Large intestine (tissue), 3 donors: ENCODE measurements at regions not wholly inside any gene's neighbourhood (a gene's known extent, or its start where the extent isn't known, plus 50 kb on each side); places are given as distances from the start of the nearest gene placed in this dataset.

Experiments used
- DNase-seq, 2 donors: peaks; one replicate each; pipeline versions ENCODE4 v3.0.0 to v3.0.0-alpha.2; 2013
- H3K27ac ChIP-seq: one replicate; pipeline ENCODE4 v1.5.1; 2013; ENCODE audit warnings: low read length
- H3K27me3 ChIP-seq: 2 replicates; pipeline ENCODE4 v1.6.1; 2013; ENCODE audit warnings: low read length; ENCODE audit not compliant: control insufficient read depth, insufficient read depth
- H3K36me3 ChIP-seq: 2 replicates; pipeline ENCODE4 v1.6.1; 2013; ENCODE audit warnings: low read length; ENCODE audit not compliant: control insufficient read depth, insufficient read depth
- H3K4me1 ChIP-seq: one replicate; pipeline ENCODE4 v1.6.1; 2013; ENCODE audit warnings: low read length; ENCODE audit not compliant: control insufficient read depth, insufficient read depth
- H3K4me3 ChIP-seq: one replicate; pipeline ENCODE4 v1.5.1; 2013; ENCODE audit warnings: low read length
- H3K9me3 ChIP-seq: one replicate; pipeline ENCODE4 v1.6.1; 2013; ENCODE audit warnings: mild to moderate bottlenecking, low read depth, low read length, moderate library complexity; ENCODE audit not compliant: control insufficient read depth
- WGBS: methylation state at CpG from one replicate; pipeline ENCODE4 v1.1.5; 2013; ENCODE audit warnings: low lambda C conversion rate; ENCODE audit not compliant: insufficient coverage; 5-methylcytosine and 5-hydroxymethylcytosine counted together

DNA sequence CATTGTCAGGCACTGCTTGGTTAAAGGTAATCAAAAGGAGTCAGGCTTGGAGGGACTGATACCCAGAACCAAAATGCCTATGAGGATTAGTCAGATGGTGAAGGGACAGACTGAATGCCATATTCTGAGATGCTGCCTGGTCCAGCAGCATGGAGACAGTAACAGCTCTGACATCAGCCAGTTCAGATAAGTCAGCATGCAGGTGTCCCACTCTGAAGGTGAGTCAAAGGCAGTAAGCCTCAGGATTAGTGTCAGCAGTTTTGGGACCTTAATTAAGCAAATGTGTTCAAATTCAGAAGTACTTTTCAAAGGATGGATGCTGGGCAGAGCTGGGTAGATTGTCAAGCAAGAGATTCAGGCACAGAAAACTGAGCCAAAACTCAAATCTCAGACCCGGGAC, 198.4 kb downstream of the RPS12 start:
- Histone ChIP-seq H3K36me3 (no peaks in the 10 kb centered on the region), H3K27me3 (no peaks in the 10 kb centered on the region), H3K9me3 (no peaks in the 10 kb centered on the region), H3K27ac (no peak overlapping the region), H3K4me1 (no peaks in the 10 kb centered on the region), H3K4me3 (no peak overlapping the region)
- WGBS = no CpG with 5 or more reads among the region's 1 CpG
- no peak for DNase-seq

DNA sequence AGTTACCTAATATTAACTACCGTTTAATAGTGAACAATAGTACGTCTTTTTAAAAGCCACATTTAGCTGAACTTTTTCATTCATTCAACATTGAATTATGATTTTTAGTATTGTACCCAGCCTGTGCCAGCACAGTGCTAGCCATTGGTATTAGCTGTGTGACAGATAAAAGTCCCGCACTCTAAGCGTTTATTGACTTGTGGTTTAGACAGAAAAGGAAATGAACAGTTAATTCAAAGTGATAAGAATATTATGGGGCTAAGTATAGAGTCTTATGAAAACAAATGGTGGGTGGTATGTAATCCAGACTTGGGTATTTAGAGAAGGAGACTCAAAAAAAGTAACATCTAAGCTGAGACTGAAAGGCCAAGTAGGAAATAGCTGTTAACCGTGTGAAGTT, 202.3 kb downstream of the RPS12 start:
- H3K27me3 ChIP-seq = no peaks in the 10 kb centered on the region
- DNase-seq = no peak
- no peaks in the 10 kb centered on the region for H3K4me1 ChIP-seq
- H3K36me3 ChIP-seq = no peaks in the 10 kb centered on the region
- no peak overlapping the region for H3K27ac ChIP-seq
- 71% methylated on average over 4 of the region's 5 CpGs for WGBS
- H3K9me3 ChIP-seq = no peaks in the 10 kb centered on the region
- no peak overlapping the region for H3K4me3 ChIP-seq

DNA sequence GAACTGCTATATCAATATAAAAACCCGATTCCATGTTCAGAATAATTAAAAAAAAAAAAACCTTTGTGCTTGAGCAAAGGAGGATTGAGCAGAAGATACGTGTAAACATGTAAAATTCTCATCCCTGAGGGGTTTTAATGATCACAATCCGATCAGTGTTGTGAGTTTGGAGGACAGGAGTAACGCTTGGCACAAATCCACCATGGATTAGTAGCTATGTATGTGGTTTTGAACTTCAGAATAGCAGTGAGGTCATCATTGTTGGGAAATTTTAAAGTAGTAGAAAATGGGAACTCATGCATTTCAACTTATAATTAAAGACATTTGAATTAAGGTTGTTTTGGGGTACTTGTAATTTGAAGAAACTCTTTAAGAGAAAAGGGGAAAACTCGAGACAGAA, 203.2 kb downstream of the RPS12 start:
- no peak overlapping the region for H3K4me3 ChIP-seq
- H3K27me3 ChIP-seq = no peaks in the 10 kb centered on the region
- no peak overlapping the region for H3K27ac ChIP-seq
- no peak for DNase-seq
- no peaks in the 10 kb centered on the region for H3K4me1 ChIP-seq
- WGBS = 88% methylated on average over 3 of the region's 5 CpGs
- H3K9me3 ChIP-seq = no peaks in the 10 kb centered on the region
- H3K36me3 ChIP-seq = no peaks in the 10 kb centered on the region

DNA sequence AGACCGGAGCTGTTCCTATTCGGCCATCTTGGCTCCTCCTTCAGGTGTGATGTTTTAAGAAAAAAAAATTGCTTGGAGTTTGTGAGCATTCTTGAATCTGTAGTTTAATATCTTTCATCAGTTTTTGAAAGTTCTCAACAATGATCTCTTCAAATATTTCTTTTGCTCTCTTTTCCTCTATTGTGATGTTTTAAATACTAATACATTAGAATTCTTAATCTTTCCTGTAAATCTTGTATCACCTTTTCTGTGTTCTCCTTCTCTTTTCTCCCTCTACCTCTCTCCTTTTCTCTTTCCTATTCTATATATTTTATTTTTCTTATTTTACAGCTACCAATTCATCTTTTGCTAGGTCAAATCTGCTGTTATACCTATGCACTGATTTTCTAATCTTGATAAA, 212.3 kb downstream of the RPS12 start:
- no CpG with 5 or more reads among the region's 2 CpGs for WGBS
- Histone ChIP-seq H3K27ac (no peak overlapping the region), H3K9me3 (no peaks in the 10 kb centered on the region), H3K36me3 (no peaks in the 10 kb centered on the region), H3K4me1 (no peaks in the 10 kb centered on the region), H3K27me3 (no peaks in the 10 kb centered on the region), H3K4me3 (no peak overlapping the region)
- DNase-seq = no peak

DNA sequence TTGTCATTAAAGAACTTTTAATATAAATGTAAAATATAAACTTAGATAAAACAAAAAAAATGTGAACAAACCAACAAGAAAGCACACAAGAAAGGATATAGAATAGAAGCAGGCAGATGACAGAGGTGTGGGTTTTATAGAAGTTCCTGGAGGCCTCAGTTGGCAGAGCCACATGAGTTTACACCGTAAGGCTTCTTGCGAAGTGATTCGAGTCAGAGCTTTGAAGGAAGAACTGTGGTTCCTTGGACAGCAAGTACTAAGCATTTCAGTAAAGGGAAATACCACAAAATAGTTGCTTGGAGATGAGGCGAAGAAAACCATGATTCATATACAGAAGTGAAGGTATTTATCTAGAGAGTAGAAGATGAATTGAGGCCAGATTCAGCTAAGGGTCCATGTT, 207.9 kb upstream of the EYA4 start:
- DNase-seq = no peak
- Histone ChIP-seq H3K4me3 (no peak overlapping the region), H3K9me3 (no peaks in the 10 kb centered on the region), H3K27ac (no peak overlapping the region), H3K27me3 (no peaks in the 10 kb centered on the region), H3K36me3 (no peaks in the 10 kb centered on the region), H3K4me1 (no peaks in the 10 kb centered on the region)
- 89% methylated on average over 1 of the region's 4 CpGs for WGBS

DNA sequence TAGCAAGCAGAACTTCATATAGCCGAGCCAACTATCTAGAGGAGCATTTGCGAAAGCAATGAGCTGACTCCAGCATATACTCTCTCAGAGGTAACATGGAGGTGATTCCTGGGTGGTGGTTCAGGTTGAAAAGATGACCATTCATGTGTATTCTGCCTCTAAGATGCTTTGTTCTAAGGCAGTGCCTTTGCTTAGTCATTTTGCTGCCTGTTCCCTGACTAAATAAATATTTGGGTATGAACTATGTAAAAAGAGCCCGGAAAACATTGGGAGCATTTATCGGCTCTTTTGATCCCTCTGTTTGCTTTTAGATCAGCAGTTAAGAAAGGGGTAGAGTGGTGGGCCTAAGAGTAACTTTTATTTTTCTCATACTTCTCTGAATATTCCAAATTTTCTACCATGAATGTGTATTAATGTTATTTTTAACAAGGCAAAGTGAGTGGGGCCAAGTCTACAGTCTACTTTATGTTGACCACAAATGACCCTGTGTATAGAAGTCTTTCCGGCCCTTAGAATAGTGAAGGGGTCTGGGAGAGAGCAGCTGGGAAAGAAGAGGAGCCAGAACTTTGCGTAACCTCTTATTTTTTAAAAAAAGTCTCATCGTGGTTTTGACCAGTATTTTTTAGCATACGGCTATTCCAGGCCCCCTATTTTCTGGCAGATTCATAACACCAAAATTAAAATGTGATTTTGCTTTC, 206.5 kb upstream of the EYA4 start:
- Histone ChIP-seq H3K27me3 (no peaks in the 10 kb centered on the region), H3K9me3 (no peaks in the 10 kb centered on the region), H3K4me3 (no peak overlapping the region), H3K36me3 (no peaks in the 10 kb centered on the region), H3K4me1 (no peaks in the 10 kb centered on the region), H3K27ac (no peak overlapping the region)
- WGBS = 49% methylated on average over 3 of the region's 8 CpGs
- DNase-seq = no peak

DNA sequence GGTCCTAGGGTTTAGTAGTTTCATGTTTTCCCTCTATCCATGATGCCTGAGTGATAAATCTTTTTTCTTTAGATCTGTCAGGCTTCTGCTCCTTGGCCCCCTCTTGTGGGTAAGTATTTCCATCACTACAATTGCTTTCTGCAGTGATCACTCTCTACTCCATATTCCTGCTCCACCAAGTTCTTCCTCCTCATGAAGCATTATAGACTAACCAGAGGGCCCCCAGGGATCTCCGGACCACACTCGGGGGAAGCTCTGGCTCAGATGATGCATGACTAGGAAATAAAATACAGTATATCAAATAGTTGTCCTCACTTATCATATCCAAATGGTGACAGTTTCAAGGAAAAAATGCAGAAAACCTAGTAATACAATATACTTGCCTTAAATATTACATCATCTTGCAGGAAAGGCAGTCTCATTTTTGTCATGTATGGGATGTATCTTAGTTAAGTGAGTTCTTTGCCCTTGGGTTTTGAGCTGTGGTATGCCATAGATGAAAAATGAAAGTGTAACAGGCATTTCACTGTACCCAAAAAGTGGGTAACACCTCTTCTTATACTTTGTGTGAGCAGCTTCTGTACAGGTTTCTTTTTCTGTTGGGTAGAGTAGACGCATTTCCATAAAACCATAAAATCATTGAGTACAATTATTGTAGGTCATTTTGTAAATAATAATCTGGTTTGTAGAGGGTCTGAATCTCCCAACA, 200.9 kb upstream of the EYA4 start:
- DNase-seq = no peak
- no peaks in the 10 kb centered on the region for H3K36me3 ChIP-seq
- no peaks in the 10 kb centered on the region for H3K4me1 ChIP-seq
- H3K27me3 ChIP-seq = no peaks in the 10 kb centered on the region
- H3K4me3 ChIP-seq = no peak overlapping the region
- WGBS = 71% methylated on average over 1 of the region's 3 CpGs
- no peak overlapping the region for H3K27ac ChIP-seq
- no peaks in the 10 kb centered on the region for H3K9me3 ChIP-seq

DNA sequence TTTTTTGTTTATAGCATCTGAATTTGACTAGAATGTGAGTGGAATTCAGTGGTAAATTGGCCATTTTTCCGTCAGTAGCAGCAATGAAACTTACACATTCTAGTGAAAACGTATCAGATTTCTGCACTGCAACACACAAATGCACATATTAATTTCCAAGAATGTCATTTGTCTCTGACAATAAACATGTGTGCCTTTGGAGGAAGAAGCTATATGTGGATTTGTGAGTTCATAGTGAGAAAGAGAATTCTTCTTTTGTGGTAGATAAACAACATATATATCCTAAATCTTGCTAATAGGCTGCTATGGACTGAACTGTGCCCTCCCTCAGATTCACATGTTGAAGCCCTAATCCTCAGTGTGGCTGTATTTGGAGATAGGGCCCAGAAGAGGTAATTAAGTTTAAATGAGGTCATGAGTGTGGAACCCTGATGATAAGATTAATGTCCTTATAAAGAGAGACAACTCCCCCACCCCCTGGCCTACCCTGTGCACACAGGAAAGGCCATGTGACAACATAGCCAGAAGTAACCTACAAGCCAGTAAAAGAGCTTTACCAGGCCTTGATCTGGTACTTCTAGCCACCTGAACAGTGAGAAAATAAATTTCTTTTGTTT, 200.2 kb upstream of the EYA4 start:
- Histone ChIP-seq H3K4me1 (no peaks in the 10 kb centered on the region), H3K4me3 (no peak overlapping the region), H3K27me3 (no peaks in the 10 kb centered on the region), H3K36me3 (no peaks in the 10 kb centered on the region), H3K27ac (no peak overlapping the region), H3K9me3 (no peaks in the 10 kb centered on the region)
- no CpG with 5 or more reads among the region's 2 CpGs for WGBS
- DNase-seq = no peak

DNA sequence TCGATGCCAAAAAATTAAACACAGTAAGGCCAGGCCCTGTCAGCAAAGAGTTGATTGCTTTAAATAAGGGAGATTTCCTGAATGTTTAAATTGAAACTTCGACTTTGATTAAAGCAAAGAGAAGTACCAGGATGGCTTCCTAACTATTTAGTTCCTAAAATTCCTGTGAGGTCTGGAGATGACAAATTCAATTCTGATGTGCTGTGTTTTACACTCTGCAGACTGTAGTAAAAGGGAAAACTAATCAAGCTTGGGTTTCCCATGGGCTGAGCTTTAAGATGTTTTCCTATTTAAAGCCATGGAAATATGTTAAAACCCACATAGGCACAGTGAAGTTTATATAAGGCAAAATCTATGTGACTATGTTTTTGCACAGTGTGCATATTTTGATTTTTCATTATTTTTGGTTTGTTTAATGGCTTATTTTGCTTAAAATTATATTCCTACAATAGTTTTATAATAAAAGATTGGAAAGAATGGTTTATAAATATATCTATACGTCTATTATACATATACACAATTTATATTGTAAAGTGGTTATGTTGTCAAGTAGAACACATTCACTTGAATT, 198.5 kb upstream of the EYA4 start:
- Histone ChIP-seq H3K27ac (no peak overlapping the region), H3K36me3 (no peaks in the 10 kb centered on the region), H3K4me1 (no peaks in the 10 kb centered on the region), H3K27me3 (no peaks in the 10 kb centered on the region), H3K4me3 (no peak overlapping the region), H3K9me3 (no peaks in the 10 kb centered on the region)
- DNase-seq = no peak
- 100% methylated on average over 1 of the region's 3 CpGs for WGBS

DNA sequence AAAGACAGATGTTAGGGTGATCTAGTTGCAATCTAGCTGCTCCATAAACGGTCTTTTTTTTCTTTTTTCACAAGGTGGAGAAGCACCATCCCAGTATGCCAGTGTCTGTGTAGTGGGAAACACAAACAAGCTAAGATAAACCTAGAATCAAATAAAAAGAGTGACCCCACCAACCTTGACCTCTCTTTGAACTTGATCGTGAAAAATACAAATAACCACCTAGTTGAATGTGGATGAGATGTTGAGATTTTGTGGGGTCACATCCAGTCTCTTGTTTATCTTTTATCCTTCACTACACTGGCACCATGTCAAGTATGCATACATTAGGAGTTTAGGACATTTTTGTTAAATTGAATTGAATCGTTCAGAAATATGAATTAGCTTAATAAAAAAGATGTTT, 194.6 kb upstream of the EYA4 start:
- Histone ChIP-seq H3K36me3 (no peaks in the 10 kb centered on the region), H3K27ac (no peak overlapping the region), H3K4me1 (no peaks in the 10 kb centered on the region), H3K4me3 (no peak overlapping the region), H3K27me3 (no peaks in the 10 kb centered on the region), H3K9me3 (no peaks in the 10 kb centered on the region)
- no peak for DNase-seq
- 56% methylated on average over 2 of the region's 3 CpGs for WGBS
